NT2/D1 (cell line): ENCODE measurements at regions not wholly inside any gene's neighbourhood (a gene's known extent, or its start where the extent isn't known, plus 50 kb on each side); places are given as distances from the start of the nearest gene placed in this dataset.

Experiments used
- SUZ12 ChIP-seq: IDR thresholded peaks from 2 replicates; pipeline ENCODE4 v1.6.1; 2011; ENCODE audit not compliant: insufficient read length, insufficient read depth; ENCODE audit errors: extremely low read depth
- YY1 ChIP-seq: IDR thresholded peaks from 2 replicates; pipeline ENCODE4 v1.6.1; 2011; ENCODE audit not compliant: insufficient read length, insufficient read depth
- ZNF274 ChIP-seq: IDR thresholded peaks from 2 replicates; pipeline ENCODE4 v1.6.1; 2011; ENCODE audit warnings: mild to moderate bottlenecking, low read depth, low read length

GRCh38 chr4:174170906-174171305, 112.6 kb downstream of the FBXO8 start:
- TF ChIP-seq SUZ12 (no peak), YY1 (no peak), ZNF274 (no peak)
